ENCODE measurements at regions not wholly inside any gene's neighbourhood (a gene's known extent, or its start where the extent isn't known, plus 50 kb on each side); places are given as distances from the start of the nearest gene placed in this dataset.

GRCh38 chr3:187822402-187822801 lies 77.1 kb upstream of the BCL6 start:
- no peaks in the 10 kb centered on the region for H3K27me3 ChIP-seq (ENCODE audit: insufficient read depth, low read length)
- H3K9ac ChIP-seq (ENCODE audit: low read length): no peak overlapping the region
- H3K9me2 ChIP-seq (ENCODE audit: insufficient read depth): no peaks in the 10 kb centered on the region
- ATAC-seq (no peak), DNase-seq (ENCODE audit: low read depth, low spot score) (no peak)
- POLR2A ChIA-PET: no interaction called here
- TF ChIP-seq RAD21 (IDR thresholded peaks at IDR 0.05; ENCODE audit: low read depth) (no peak), EZH2 (IDR thresholded peaks at IDR 0.05) (no peak), ELF1 (IDR thresholded peaks at IDR 0.05; ENCODE audit: borderline replicate concordance, low read depth) (no peak), SIN3A (IDR thresholded peaks at IDR 0.05; ENCODE audit: low read depth) (no peak), YY1 (IDR thresholded peaks at IDR 0.05; ENCODE audit: extremely low read depth, insufficient replicate concordance, low read depth, low read length) (no peak), SP1 (IDR thresholded peaks at IDR 0.05; ENCODE audit: low read depth) (no peak), MAX (IDR thresholded peaks at IDR 0.05) (no peak), CBX3 (IDR thresholded peaks at IDR 0.05; ENCODE audit: low read depth) (no peak), ZFX (IDR thresholded peaks at IDR 0.05) (no peak), ZNF274 (IDR thresholded peaks at IDR 0.05; ENCODE audit: low read depth, low read length) (no peak), EZH2phosphoT487 (IDR thresholded peaks at IDR 0.05; ENCODE audit: borderline replicate concordance) (no peak), POLR2A (IDR thresholded peaks at IDR 0.05; ENCODE audit: borderline replicate concordance, extremely low read depth, insufficient read depth, insufficient read length) (no peak), TCF7L2 (IDR thresholded peaks at IDR 0.05; ENCODE audit: borderline replicate concordance, extremely low read depth, insufficient read depth, insufficient read length) (no peak), EGR1 (IDR thresholded peaks at IDR 0.05; ENCODE audit: low read depth) (no peak), SRF (IDR thresholded peaks at IDR 0.05; ENCODE audit: low read depth) (no peak), REST (IDR thresholded peaks at IDR 0.05; ENCODE audit: low read depth) (no peak)
- H3K27ac ChIP-seq (ENCODE audit: low read depth, low read length): no peak overlapping the region
- CTCF ChIA-PET: no interaction called here
- no peak overlapping the region for H3K4me3 ChIP-seq (replicated peaks in 1 of 2; ENCODE audit: low read depth in 1 of 2, low read length in 2 of 2)
- H3K4me2 ChIP-seq (ENCODE audit: low read length): no peak overlapping the region
- H2AFZ ChIP-seq (ENCODE audit: low read depth, low read length, poor library complexity, severe bottlenecking): no peak overlapping the region
- no peaks in the 10 kb centered on the region for H3K9me3 ChIP-seq (ENCODE audit: control insufficient read depth in 1 of 2, insufficient read depth in 1 of 2, low read depth in 1 of 2, low read length in 2 of 2)
- RAD21 ChIA-PET (ENCODE audit: low non-redundant PET in 1 of 2, low total read pairs in 2 of 2, uncharacterized antibody in 2 of 2, unreplicated experiment in 2 of 2): no interaction called here
- H3K4me1 ChIP-seq (ENCODE audit: control insufficient read depth in 1 of 2, insufficient read depth in 2 of 2, low read length in 2 of 2): no peaks in the 10 kb centered on the region
- no peaks in the 10 kb centered on the region for H4K20me1 ChIP-seq (ENCODE audit: insufficient read depth)
- no peaks in the 10 kb centered on the region for H3K36me3 ChIP-seq (ENCODE audit: control insufficient read depth in 1 of 2, insufficient read depth in 2 of 2, low read length in 2 of 2)
- intact Hi-C loops (cut with micrococcal nuclease): no loop called here
- H3K79me2 ChIP-seq (ENCODE audit: insufficient read depth, low read length): no peaks in the 10 kb centered on the region
- BruUV-seq (replicated peaks): no TSS peak

All from HCT116 (cell line).